GM10248 (cell line): ENCODE measurements at regions not wholly inside any gene's neighbourhood (a gene's known extent, or its start where the extent isn't known, plus 50 kb on each side); places are given as distances from the start of the nearest gene placed in this dataset.

Experiments used
- CTCF ChIA-PET: fragments of 300-600 bp; sonication (Branson Sonifier 250); formaldehyde crosslinking; extraction: SDS; loops from one replicate; lab custom pipeline; 2021; ENCODE audit warnings: antibody characterized with exemption; lab: Yijun Ruan, JAX
- POLR2A ChIA-PET: fragments of 350-650 bp; sonication (Branson Sonifier 250); formaldehyde crosslinking; extraction: SDS; loops from one replicate; lab custom pipeline; 2020; ENCODE audit warnings: antibody characterized with exemption; lab: Yijun Ruan, JAX
- DNase-seq: peaks from one replicate; pipeline ENCODE4 v3.0.0; 2012; ENCODE audit errors: extremely low spot score
- TF ChIP-seq, protein P1 (sequence below): IDR thresholded peaks from 2 replicates; pipeline ENCODE4 v1.5.1; 2012; ENCODE audit warnings: mild to moderate bottlenecking, low read depth; ENCODE audit errors: extremely low read depth, missing control alignments, control extremely low read depth

DNA sequence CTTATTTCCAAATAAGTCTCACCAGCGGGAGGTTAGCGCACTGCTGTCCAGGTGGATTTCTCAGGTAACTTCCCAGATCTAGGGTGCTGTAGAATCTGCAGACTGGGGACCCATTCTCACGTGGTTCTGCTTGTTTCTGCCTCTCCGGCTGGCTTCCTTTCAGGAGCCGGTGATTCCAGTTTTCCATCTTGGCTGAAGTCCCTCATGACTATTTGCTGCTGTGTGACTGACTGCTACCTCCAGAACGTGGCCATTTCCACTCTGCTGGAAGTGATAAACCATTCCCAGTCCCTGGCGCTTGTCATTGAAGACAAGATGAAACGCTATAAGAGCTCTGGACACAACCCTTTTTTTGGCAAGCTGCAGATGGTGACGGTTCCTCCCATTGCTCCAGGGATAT lies 76.0 kb downstream of the DOP1B start:
- ChIA-PET POLR2A (no interaction called here), CTCF (interaction anchor here (1.3 kb wide), 1 partner anchor 92 kb away, joined by 3 read pairs; no protein-coding TSS in a partner anchor)
- TF ChIP-seq, protein P1, sequence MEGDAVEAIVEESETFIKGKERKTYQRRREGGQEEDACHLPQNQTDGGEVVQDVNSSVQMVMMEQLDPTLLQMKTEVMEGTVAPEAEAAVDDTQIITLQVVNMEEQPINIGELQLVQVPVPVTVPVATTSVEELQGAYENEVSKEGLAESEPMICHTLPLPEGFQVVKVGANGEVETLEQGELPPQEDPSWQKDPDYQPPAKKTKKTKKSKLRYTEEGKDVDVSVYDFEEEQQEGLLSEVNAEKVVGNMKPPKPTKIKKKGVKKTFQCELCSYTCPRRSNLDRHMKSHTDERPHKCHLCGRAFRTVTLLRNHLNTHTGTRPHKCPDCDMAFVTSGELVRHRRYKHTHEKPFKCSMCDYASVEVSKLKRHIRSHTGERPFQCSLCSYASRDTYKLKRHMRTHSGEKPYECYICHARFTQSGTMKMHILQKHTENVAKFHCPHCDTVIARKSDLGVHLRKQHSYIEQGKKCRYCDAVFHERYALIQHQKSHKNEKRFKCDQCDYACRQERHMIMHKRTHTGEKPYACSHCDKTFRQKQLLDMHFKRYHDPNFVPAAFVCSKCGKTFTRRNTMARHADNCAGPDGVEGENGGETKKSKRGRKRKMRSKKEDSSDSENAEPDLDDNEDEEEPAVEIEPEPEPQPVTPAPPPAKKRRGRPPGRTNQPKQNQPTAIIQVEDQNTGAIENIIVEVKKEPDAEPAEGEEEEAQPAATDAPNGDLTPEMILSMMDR: no peak
- no peak for DNase-seq

DNA sequence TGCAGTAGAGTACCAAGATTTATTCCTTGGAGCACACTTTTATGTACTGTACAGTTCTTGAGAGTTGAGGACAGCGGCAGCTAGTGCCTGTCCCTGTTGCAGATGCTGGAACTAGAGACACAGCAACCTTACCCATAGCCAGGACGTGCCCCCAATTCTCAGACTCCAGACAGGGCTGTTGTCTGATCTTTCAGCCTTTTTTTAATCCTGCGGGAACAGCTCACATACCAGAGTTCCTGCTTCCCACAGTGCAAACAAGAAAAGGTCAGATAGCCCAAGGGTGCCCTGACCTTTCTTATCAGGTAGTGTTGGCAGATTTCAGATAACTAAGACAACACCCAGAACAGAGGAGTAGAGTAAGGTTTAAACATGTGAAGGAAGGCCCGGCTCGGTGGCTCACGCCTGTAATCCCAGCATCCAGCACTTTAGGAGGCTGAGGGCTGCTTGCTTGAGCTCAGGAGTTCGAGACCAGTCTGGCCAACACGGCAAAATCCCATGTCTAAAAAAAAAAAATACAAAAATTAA lies 78.5 kb downstream of the DOP1B start:
- TF ChIP-seq, protein P1: no peak
- DNase-seq: no peak
- POLR2A ChIA-PET: no interaction called here
- CTCF ChIA-PET: no interaction called here

DNA sequence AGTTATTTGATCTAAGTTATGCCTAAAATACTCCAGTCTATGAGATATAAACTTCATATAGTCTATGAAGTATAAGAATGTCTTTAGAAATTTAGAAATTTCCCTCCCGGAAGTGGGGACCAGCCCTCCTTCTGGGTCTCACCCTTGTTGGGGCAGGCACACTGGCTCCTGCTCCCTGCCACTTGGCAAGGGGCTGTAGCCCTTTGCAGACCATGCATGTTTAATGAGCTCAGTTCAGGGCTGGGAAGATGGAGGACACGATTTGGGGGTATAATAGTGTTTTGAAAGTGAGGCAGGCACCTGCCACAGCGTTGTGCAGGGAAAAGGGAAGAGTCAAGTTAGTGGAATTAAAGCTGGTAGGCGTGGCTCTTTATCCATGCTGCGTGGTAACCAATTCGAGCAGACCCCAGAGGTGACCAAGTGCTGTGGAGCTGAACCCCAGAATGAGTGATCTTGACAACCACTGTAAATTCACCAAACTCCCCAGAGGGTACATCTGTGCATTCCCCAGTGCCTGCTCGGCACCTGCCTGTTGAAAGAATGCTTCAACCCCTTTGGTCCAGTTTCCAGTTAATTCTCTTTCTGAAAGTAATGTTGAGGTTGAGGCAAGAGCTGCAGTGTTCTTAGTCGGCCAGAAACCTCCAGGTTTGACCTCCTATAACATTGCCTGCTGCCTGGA lies 79.6 kb downstream of the DOP1B start:
- DNase-seq: no peak
- TF ChIP-seq, protein P1: no peak
- ChIA-PET CTCF (interaction anchor here (1.0 to 1.2 kb wide), 3 partner anchors 18 to 24 kb away, joined by 3 to 4 read pairs (median 3); no protein-coding TSS in a partner anchor), POLR2A (no interaction called here)

DNA sequence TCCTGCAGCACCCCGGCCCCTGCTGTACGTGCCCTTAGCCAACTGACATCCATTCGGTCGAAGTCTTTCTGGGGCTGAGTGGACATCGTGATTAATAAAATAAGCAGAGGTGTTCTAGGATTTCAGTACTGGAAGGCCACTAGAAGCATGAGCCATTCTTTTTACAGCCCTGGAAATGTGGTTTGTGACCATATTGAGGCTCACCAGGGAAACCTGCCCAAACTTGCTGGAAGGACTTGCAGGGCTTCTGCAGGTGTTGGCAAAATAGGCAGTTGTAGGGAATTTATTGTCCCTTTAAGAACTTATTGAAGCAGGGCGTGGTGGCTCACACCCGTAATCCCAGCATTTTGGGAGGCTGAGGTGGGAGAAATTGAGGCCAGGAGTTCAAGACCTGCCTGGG lies 80.8 kb downstream of the DOP1B start:
- no peak for DNase-seq
- CTCF ChIA-PET: no interaction called here
- POLR2A ChIA-PET: no interaction called here
- TF ChIP-seq, protein P1: no peak

DNA sequence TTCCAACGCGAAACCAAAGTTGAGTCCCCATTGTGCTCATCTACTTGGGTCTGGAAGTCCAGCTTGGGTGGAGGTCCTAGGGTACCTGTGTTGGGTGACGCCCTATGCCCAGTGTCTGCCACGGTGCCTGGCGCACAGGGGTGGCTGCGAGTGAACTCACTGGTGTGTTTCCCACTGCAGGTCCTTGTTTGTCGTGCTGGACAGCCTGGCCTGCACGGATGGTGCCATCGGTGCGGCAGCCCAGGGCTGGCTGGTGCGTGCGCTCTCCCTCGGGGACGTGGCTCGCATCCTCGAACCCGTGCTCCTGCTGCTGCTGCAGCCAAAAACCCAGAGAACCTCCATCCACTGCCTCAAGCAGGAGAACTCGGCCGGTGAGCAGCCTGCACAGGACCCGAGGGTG lies 80.4 kb upstream of the MORC3 start:
- TF ChIP-seq, protein P1: no peak
- POLR2A ChIA-PET: no interaction called here
- CTCF ChIA-PET: no interaction called here
- no peak for DNase-seq

DNA sequence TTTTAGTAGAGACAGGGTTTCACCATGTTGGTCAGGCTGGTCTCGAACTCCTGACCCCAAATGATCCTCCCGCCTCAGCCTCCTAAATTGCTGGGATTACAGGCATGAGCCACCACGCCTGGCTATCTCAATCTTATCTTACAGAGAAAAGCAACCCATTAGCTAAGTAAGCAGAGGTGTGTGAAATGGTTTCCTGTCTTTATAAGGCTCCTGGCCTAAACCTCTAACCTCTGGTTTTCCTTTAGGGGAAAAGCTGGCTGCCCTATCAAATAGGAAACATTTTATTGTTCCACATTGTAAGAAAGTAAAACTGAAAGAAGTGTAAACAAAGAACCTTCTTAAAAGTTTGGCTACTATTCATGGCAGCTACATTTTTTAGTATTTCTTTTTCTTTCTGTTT lies 78.3 kb upstream of the MORC3 start:
- TF ChIP-seq, protein P1: no peak
- ChIA-PET POLR2A (no interaction called here), CTCF (interaction anchor here (1.2 to 2.3 kb wide), 4 partner anchors 10 to 147 kb away, joined by 3 to 6 read pairs (median 4); no protein-coding TSS in a partner anchor)
- no peak for DNase-seq

DNA sequence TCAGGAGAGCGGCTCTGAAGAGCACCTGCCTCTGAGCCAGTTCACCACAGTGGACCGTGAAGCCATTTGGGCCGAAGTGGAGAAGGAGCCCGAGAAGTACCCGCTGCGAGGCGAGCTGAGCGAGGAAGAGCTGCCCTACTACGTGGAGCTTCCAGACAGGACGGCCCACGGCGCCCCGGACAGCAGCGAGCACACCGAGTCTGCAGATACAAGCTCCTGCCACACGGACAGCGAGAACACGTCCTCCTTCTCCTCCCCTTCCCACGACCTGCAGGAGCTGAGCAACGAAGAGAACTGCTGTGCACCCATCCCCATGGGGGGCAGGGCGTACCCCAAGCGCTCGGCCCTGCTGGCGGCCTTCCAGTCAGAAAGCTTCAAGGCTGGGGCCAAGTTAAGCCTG lies 74.9 kb upstream of the MORC3 start:
- POLR2A ChIA-PET: no interaction called here
- no peak for DNase-seq
- CTCF ChIA-PET: no interaction called here
- TF ChIP-seq, protein P1: no peak
